ENCODE measurements at regions not wholly inside any gene's neighbourhood (a gene's known extent, or its start where the extent isn't known, plus 50 kb on each side); places are given as distances from the start of the nearest gene placed in this dataset.

- no peak overlapping the region for H3K27ac ChIP-seq
- no peak for TF ChIP-seq CTCF (conservative IDR thresholded peaks at IDR 0.05)
Measured at GRCh38 chr11:113623114-113623513, 83.0 kb downstream of the TMPRSS5 start.

GRCh38 chr11:113618360-113618759 is 87.7 kb downstream of the TMPRSS5 start:
- TF ChIP-seq CTCF (conservative IDR thresholded peaks at IDR 0.05): no peak
- H3K27ac ChIP-seq: no peak overlapping the region

- no peak overlapping the region for H3K27ac ChIP-seq
- no peak for TF ChIP-seq CTCF (conservative IDR thresholded peaks at IDR 0.05)
Measured at GRCh38 chr11:113615773-113616172, 90.3 kb downstream of the TMPRSS5 start.

- no peak overlapping the region for H3K27ac ChIP-seq
- no peak for TF ChIP-seq CTCF (conservative IDR thresholded peaks at IDR 0.05)
Measured at GRCh38 chr11:113615098-113615497, 91.0 kb downstream of the TMPRSS5 start.

GRCh38 chr11:113614097-113614496 is 92.0 kb downstream of the TMPRSS5 start:
- H3K27ac ChIP-seq: no peak overlapping the region
- TF ChIP-seq CTCF (conservative IDR thresholded peaks at IDR 0.05): no peak

GRCh38 chr11:113613619-113614018 is 92.5 kb downstream of the TMPRSS5 start:
- no peak for TF ChIP-seq CTCF (conservative IDR thresholded peaks at IDR 0.05)
- no peak overlapping the region for H3K27ac ChIP-seq

GRCh38 chr11:113604186-113604585 is 101.9 kb downstream of the TMPRSS5 start:
- H3K27ac ChIP-seq: no peak overlapping the region
- TF ChIP-seq CTCF (conservative IDR thresholded peaks at IDR 0.05): no peak

All from VCaP (cell line).